HG02798 (cell line): ENCODE measurements at regions not wholly inside any gene's neighbourhood (a gene's known extent, or its start where the extent isn't known, plus 50 kb on each side); places are given as distances from the start of the nearest gene placed in this dataset.
"Not testable (repeated sequence)": the region's sequence is repeated elsewhere in the genome, so short reads cannot be mapped to it uniquely, and the experiment has no call there.

Experiments
- ATAC-seq: cut with Tn5 transposase; IDR thresholded peaks from one replicate; pipeline ENCODE4 v1.9.1; 2021; ENCODE audit warnings: mild to moderate bottlenecking; ENCODE audit not compliant: unreplicated experiment, poor library complexity

- no peak for ATAC-seq
Measured at GRCh38 chr4:126445596-126445995, 1130.8 kb downstream of the FAT4 start.

DNA sequence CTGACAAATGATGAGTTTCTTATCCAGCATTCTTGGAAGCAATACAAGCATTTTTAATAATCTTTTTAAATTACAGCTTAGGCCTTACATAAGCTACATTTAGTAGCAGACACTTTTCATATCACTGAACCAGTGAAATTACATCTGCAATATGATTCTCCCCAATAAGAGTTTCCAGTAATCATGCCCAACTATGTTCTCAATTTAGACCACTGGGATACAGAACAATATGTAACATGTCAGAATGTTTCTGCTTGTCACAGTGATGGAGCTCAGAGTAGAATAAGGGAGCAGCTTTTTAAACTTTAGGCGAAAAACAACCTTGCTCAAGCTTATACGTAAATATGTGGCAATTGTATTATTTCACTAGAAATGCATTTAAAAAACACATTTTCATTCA lies 1132.2 kb downstream of the FAT4 start:
- no peak for ATAC-seq

- ATAC-seq: no peak
Measured at GRCh38 chr4:126448086-126448845, 1133.5 kb downstream of the FAT4 start.

- no peak for ATAC-seq
Measured at GRCh38 chr4:126451237-126451873, 1136.6 kb downstream of the FAT4 start.

- no peak for ATAC-seq
Measured at GRCh38 chr4:126455865-126456264, 1141.1 kb downstream of the FAT4 start.

GRCh38 chr4:126458993-126459392 lies 1144.2 kb downstream of the FAT4 start:
- no peak for ATAC-seq

DNA sequence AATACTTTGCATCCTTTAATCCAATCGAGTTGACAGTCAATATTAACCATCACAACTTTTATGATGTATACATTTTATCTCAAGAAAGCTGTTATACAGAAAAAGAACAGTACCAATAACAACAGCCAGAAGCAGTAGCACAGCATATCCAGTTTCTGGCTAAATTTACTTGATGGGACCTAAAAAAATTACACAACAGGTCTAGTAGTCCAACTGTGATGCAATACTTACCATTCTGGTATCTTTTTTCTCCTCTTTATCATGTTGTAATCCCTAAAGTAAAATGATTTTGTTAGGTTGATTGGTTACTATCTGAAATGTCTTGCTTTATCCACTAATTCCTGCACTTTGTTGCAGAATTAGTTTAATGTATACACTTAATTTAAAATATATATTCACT lies 1150.6 kb downstream of the FAT4 start:
- ATAC-seq: no peak

GRCh38 chr4:126466848-126467247 lies 1152.1 kb downstream of the FAT4 start:
- ATAC-seq: no peak

DNA sequence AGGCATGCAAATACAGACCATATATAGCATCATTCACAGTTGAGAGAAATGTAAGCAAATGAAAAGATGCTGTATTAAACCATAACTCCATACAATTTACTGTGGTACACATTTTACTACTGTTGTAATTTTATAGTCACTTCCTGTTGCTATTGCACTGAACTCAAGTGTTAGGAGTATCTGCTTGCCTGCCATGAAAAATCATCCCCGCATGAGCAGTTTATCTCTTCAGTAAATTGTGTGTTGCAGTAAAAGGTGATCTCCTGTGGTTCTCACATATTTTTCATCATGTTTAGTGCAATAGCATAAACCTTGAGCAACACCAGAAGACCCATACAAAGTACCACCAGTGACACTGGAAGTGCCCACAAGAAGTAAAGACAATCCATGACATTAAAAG lies 1153.4 kb downstream of the FAT4 start:
- ATAC-seq: no peak

DNA sequence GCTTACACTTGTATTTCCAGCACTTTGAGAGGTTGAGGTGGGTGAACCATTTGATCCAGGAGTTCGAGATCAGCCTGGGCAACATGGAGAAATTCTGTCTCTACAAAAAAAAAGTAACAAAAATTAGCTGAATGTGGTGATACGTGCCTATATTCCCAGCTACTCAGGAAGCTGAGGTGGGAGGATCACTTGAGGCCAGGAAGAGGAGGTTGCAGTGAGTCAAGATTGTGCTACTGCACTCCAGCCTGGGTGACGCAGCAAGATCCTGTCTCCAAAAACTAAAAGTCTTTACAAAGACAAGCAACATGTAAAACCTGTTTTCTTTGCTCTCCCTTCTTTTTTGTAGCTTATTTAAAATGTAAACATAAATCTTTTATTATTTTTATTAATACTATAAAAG lies 1156.1 kb downstream of the FAT4 start:
- no peak for ATAC-seq

GRCh38 chr4:126475730-126476129 lies 1157.0 kb upstream of the INTU start:
- no peak for ATAC-seq

- ATAC-seq: no peak
Measured at GRCh38 chr4:126479709-126480108, 1153.0 kb upstream of the INTU start.

DNA sequence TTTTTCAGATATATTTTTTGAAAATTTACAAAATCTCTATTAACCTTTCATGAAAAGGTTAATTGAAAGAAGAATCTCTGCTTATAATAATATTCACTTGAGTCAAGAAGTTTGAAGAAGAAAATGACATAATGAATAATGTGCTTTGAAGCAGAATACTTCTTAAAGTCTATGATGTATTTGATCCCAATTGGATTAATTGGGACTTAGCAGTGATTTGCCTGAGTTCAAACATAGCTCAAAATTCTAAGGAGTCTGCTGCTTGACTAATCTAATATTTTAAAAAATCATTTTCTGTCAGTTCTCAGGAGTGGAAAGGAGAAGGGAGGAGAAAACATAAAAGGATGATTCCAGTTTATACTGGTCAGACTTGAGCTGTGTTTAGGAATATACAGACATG lies 1150.4 kb upstream of the INTU start:
- no peak for ATAC-seq

- ATAC-seq: no peak
Measured at GRCh38 chr4:126486377-126486776, 1146.4 kb upstream of the INTU start.

GRCh38 chr4:126489826-126490463 lies 1142.8 kb upstream of the INTU start:
- no peak for ATAC-seq

GRCh38 chr4:126495163-126495752 lies 1137.5 kb upstream of the INTU start:
- ATAC-seq: no peak

GRCh38 chr4:126512979-126513378 lies 1119.8 kb upstream of the INTU start:
- ATAC-seq: no peak

DNA sequence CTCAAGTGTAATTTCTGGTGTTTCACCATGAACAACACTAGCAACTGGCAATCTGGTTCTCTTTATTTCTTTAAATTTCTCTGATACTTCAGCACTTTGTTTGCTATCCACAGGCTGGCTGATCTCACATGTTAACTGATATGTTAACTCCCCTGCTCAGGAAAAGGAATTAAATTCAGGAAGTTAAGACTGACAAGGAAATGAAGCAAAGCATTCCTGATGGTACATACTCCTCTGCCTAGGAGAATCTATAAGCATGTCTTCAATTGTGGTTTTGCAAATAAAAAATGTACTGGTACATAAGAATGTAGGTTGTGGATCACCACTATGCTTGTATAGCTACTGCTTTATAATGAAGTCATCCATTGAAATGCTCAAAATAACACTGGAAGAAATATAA lies 1119.2 kb upstream of the INTU start:
- no peak for ATAC-seq

DNA sequence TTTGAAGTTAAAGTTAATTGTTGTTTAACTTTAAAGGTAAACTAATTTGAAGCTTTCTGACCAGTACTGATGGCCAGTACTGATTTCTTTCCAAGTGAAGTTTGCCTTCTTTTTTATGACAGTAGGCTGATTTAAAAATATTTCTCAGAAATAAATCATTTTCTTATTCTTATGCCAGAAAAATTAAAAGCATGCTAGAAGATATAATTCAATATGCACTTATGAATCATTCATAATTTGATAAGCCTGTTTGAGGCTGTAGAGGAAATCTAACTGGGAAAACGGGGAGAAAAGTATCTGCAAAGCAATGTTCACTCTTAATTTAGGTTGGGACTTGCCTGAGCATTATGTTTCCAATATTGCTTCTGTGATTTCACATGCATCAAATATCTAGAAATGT lies 1112.0 kb upstream of the INTU start:
- ATAC-seq: no peak

DNA sequence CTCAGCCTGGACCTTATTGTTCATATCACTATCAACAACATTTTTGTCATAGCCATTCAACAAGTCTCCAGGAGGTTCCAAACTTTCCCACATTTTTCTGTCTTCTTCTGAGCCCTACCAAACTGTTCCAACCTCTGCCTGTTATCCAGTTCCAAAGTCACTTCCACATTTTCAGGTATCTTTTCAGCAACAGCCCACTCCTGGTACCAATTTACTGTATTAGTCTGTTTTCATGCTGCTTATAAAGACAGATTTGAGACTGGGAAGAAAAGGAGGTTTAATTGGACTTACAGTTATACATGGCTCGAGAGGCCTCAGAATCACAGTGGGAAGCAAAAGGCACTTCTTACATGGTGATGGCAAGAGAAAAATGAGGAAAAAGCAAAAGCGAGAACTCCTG lies 1107.4 kb upstream of the INTU start:
- not testable (repeated sequence) for ATAC-seq

- ATAC-seq: no peak
Measured at GRCh38 chr4:126526335-126526734, 1106.4 kb upstream of the INTU start.
